Fibroblast of mammary gland (primary cell): ENCODE measurements at regions not wholly inside any gene's neighbourhood (a gene's known extent, or its start where the extent isn't known, plus 50 kb on each side); places are given as distances from the start of the nearest gene placed in this dataset.
"Not testable (repeated sequence)": the region's sequence is repeated elsewhere in the genome, so short reads cannot be mapped to it uniquely, and the experiment has no call there.

Experiments used
- DNase-seq: peaks from one replicate; pipeline ENCODE4 v3.0.0-alpha.2; 2010; ENCODE audit warnings: low read depth
- H3K4me3 ChIP-seq: 2 replicates; pipeline ENCODE4 v1.5.1; 2011; ENCODE audit warnings: low read depth, mild to moderate bottlenecking, low read length, moderate library complexity; ENCODE audit not compliant: control insufficient read depth
- TF ChIP-seq, protein P1 (sequence below): conservative IDR thresholded peaks from 2 replicates; pipeline ENCODE4 v1.5.1; 2011; ENCODE audit warnings: low read depth, low read length, inconsistent platforms; ENCODE audit not compliant: control insufficient read depth, insufficient read depth

- TF ChIP-seq, protein P1, sequence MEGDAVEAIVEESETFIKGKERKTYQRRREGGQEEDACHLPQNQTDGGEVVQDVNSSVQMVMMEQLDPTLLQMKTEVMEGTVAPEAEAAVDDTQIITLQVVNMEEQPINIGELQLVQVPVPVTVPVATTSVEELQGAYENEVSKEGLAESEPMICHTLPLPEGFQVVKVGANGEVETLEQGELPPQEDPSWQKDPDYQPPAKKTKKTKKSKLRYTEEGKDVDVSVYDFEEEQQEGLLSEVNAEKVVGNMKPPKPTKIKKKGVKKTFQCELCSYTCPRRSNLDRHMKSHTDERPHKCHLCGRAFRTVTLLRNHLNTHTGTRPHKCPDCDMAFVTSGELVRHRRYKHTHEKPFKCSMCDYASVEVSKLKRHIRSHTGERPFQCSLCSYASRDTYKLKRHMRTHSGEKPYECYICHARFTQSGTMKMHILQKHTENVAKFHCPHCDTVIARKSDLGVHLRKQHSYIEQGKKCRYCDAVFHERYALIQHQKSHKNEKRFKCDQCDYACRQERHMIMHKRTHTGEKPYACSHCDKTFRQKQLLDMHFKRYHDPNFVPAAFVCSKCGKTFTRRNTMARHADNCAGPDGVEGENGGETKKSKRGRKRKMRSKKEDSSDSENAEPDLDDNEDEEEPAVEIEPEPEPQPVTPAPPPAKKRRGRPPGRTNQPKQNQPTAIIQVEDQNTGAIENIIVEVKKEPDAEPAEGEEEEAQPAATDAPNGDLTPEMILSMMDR = no peak
- no peak for DNase-seq
- no peak overlapping the region for H3K4me3 ChIP-seq
Measured at GRCh38 chrX:1009771-1010170, 202.7 kb downstream of the CRLF2 start.

DNA sequence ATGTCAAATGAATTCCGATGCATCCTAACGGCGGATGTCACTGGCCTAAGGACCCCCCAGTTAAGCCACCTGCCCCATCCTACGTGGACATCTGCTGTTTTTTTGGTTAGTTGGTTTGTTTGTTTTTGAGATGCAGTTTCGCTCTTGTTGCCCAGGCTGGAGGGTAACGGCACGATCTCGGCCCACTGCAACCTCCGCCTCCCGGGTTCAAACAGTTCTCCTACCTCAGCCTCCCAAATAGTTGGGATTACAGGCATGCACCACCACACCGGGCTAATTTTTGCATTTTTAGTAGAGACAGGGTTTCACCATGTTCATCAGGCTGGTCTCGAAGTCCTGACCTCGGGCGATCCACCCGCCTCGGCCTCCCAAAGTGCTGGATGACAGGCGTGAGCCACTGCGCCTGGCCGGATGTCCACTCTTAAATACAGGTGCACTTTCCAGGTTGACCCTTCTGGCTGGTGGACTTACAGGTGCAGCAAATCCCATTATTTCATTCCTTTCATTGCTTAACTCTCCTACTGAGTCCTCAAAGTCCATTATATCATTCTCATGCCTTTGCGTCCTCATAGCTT is 206.2 kb downstream of the CRLF2 start:
- no peak for DNase-seq
- no peak overlapping the region for H3K4me3 ChIP-seq
- TF ChIP-seq, protein P1 = no peak

GRCh38 chrX:1002611-1003010 is 209.8 kb downstream of the CRLF2 start:
- TF ChIP-seq, protein P1 = no peak
- no peak for DNase-seq
- H3K4me3 ChIP-seq = no peak overlapping the region

- TF ChIP-seq, protein P1 = no peak
- no peak for DNase-seq
- no peak overlapping the region for H3K4me3 ChIP-seq
Measured at GRCh38 chrX:997631-998137, 214.8 kb downstream of the CRLF2 start.

GRCh38 chrX:994780-995179 is 217.7 kb downstream of the CRLF2 start:
- TF ChIP-seq, protein P1 = no peak

DNA sequence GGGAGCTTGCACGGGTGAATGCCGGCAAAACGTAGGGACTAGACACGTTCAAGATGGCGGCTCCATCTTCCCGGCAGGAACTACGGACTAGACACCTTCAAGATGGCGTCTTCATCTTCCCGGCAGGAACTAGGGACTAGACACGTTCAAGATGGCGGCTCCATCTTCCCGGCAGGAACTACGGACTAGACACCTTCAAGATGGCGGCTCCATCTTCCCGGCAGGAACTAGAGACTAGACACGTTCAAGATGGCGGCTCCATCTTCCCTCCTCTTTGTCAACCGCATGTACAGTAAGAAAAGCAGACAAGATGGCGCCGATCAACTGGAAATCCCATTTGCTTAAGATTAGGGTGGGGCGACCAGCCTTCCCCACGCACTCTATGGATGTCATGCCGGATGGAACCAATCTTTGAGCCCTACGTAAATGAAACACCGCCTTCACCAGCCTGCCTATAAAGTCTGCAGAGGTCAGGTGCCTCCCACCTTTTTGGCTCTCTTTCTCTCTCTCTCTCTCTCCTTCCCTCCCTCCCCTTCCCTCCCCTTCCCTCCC is 222.4 kb downstream of the CRLF2 start:
- TF ChIP-seq, protein P1 = no peak
- peak overlapping the region; percentile 29 for H3K4me3 ChIP-seq
- peak; percentile 94 for DNase-seq

More at GRCh38 chrX:994780-995179, 217.7 kb downstream of the CRLF2 start:
- no peak for DNase-seq
- no peak overlapping the region for H3K4me3 ChIP-seq

DNA sequence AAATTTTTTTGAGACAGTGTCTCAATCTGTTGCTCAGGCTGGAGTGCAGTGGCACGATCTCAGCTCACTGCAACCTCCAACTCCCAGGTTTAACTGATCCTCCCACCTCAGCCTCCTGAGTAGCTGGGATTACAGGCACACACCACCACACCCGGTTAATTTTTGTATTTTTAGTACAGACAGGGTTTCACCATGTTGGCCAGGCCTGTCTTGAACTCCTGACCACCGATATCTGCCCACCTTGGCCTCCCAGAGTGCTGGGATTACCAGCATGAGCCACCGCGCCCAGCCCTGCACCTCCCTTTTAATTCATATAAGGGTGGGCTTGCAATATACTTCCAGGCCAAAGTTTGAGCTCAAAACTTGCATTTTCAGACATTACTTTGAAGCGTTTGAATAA is 223.9 kb downstream of the CRLF2 start:
- H3K4me3 ChIP-seq, DNase-seq: not testable (repeated sequence)
